ENCODE measurements at regions not wholly inside any gene's neighbourhood (a gene's known extent, or its start where the extent isn't known, plus 50 kb on each side); places are given as distances from the start of the nearest gene placed in this dataset.

- H3K4me3 ChIP-seq (ENCODE audit: low read length, poor library complexity, severe bottlenecking) = no peak overlapping the region
- no peak overlapping the region for H3K4me2 ChIP-seq (ENCODE audit: low read depth, low read length, poor library complexity, severe bottlenecking)
- H3K36me3 ChIP-seq (ENCODE audit: insufficient read depth, low read length) = no peaks in the 10 kb centered on the region
- H3K27me3 ChIP-seq (ENCODE audit: insufficient read depth, low read length, poor library complexity, severe bottlenecking) = no peaks in the 10 kb centered on the region
- no peaks in the 10 kb centered on the region for H4K20me1 ChIP-seq (ENCODE audit: insufficient read depth, low read length, poor library complexity, severe bottlenecking)
- H3K79me2 ChIP-seq (ENCODE audit: insufficient read depth, low read length) = no peaks in the 10 kb centered on the region
- TF ChIP-seq EZH2phosphoT487 (IDR thresholded peaks at IDR 0.05; ENCODE audit: borderline replicate concordance) = no peak
- no peak for TF ChIP-seq CTCF (conservative IDR thresholded peaks at IDR 0.05; ENCODE audit: low read length)
- H3K9ac ChIP-seq (ENCODE audit: low read depth, low read length, poor library complexity, severe bottlenecking) = no peak overlapping the region
- no peak overlapping the region for H2AFZ ChIP-seq (ENCODE audit: low read length)
- no peaks in the 10 kb centered on the region for H3K4me1 ChIP-seq (ENCODE audit: insufficient read depth, low read length, poor library complexity, severe bottlenecking)
- H3K9me3 ChIP-seq (ENCODE audit: insufficient read depth, low read depth, low read length) = no peaks in the 10 kb centered on the region
- H3F3A ChIP-seq (ENCODE audit: low read depth) = no peaks in the 10 kb centered on the region
- no peaks in the 10 kb centered on the region for H3K9me2 ChIP-seq (replicated peaks; ENCODE audit: low read depth, low read length)
These were observed 62.1 kb downstream of the CEBPB start for GRCh38 chr20:50252701-50253100.

DNA sequence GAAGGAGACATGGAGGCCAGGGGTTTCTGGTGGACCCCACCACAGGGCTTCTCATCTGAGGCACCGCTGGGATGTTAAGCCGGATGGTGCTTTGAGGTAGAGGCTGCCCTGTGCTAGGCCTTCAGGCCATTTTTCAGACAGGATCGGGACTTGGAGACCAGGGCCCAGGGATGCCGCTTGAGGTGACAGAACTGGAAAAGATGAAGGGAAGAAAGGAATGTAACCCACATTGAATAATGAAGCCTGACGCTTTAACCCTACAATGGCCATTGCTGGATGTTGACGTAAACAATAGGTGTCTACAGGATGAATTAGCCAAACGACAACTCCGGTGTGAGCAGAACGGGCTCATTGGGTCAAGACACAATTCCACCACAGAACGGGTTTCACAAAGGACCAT lies 62.5 kb downstream of the CEBPB start:
- H3K4me1 ChIP-seq (ENCODE audit: insufficient read depth, low read length, poor library complexity, severe bottlenecking) = no peaks in the 10 kb centered on the region
- H3K27me3 ChIP-seq (ENCODE audit: insufficient read depth, low read length, poor library complexity, severe bottlenecking) = no peaks in the 10 kb centered on the region
- no peaks in the 10 kb centered on the region for H3K9me3 ChIP-seq (ENCODE audit: insufficient read depth, low read depth, low read length)
- no peaks in the 10 kb centered on the region for H3K9me2 ChIP-seq (replicated peaks; ENCODE audit: low read depth, low read length)
- H2AFZ ChIP-seq (ENCODE audit: low read length) = no peak overlapping the region
- H3K9ac ChIP-seq (ENCODE audit: low read depth, low read length, poor library complexity, severe bottlenecking) = no peak overlapping the region
- H3K36me3 ChIP-seq (ENCODE audit: insufficient read depth, low read length) = no peaks in the 10 kb centered on the region
- H4K20me1 ChIP-seq (ENCODE audit: insufficient read depth, low read length, poor library complexity, severe bottlenecking) = no peaks in the 10 kb centered on the region
- no peak overlapping the region for H3K4me3 ChIP-seq (ENCODE audit: low read length, poor library complexity, severe bottlenecking)
- H3K4me2 ChIP-seq (ENCODE audit: low read depth, low read length, poor library complexity, severe bottlenecking) = no peak overlapping the region
- no peak for TF ChIP-seq CTCF (conservative IDR thresholded peaks at IDR 0.05; ENCODE audit: low read length)
- TF ChIP-seq EZH2phosphoT487 (IDR thresholded peaks at IDR 0.05; ENCODE audit: borderline replicate concordance) = no peak
- no peaks in the 10 kb centered on the region for H3K79me2 ChIP-seq (ENCODE audit: insufficient read depth, low read length)
- no peaks in the 10 kb centered on the region for H3F3A ChIP-seq (ENCODE audit: low read depth)

DNA sequence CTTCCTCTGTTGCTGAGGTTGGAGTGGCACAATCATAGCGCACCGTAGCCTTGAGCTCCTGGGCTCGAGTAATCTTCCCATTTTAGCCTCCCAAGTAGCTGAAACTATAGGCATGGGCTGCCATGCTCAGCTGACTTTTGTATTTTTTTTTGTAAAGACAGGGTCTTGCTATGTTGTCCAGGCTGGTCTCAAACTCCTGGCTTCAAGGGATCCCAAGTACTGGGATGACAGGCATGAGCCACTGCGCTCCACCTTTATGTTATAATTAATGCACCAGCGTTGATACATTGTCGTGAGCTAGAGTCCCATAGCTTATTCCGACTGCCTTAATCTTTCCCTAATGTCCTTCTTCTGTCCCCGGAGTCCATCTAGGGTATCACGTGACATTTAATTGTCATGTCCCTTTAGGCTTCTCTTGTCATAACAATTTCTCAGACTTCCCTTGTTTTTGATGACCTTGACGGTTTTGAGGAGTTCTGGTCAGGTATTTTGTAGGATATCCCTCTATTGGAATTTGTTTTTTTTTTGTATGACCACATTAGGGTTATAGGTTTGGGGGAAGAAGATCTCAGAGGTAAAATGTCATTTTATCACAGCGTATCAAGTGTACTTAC lies 63.9 kb downstream of the CEBPB start:
- H3K9ac ChIP-seq (ENCODE audit: low read depth, low read length, poor library complexity, severe bottlenecking) = no peak overlapping the region

More for the DNA sequence above, 63.9 kb downstream of the CEBPB start:
- Histone ChIP-seq H3F3A (ENCODE audit: low read depth) (no peaks in the 10 kb centered on the region), H3K9me2 (replicated peaks; ENCODE audit: low read depth, low read length) (no peaks in the 10 kb centered on the region), H3K27me3 (ENCODE audit: insufficient read depth, low read length, poor library complexity, severe bottlenecking) (no peaks in the 10 kb centered on the region), H3K9me3 (ENCODE audit: insufficient read depth, low read depth, low read length) (no peaks in the 10 kb centered on the region), H2AFZ (ENCODE audit: low read length) (no peak overlapping the region), H3K4me2 (ENCODE audit: low read depth, low read length, poor library complexity, severe bottlenecking) (no peak overlapping the region), H3K4me1 (ENCODE audit: insufficient read depth, low read length, poor library complexity, severe bottlenecking) (peaks cover 3% of the 10 kb centered on the region), H3K36me3 (ENCODE audit: insufficient read depth, low read length) (no peaks in the 10 kb centered on the region), H3K79me2 (ENCODE audit: insufficient read depth, low read length) (no peaks in the 10 kb centered on the region), H3K4me3 (ENCODE audit: low read length, poor library complexity, severe bottlenecking) (no peak overlapping the region), H4K20me1 (ENCODE audit: insufficient read depth, low read length, poor library complexity, severe bottlenecking) (no peaks in the 10 kb centered on the region)
- no peak for TF ChIP-seq CTCF (conservative IDR thresholded peaks at IDR 0.05; ENCODE audit: low read length)
- TF ChIP-seq EZH2phosphoT487 (IDR thresholded peaks at IDR 0.05; ENCODE audit: borderline replicate concordance) = no peak

All from Loucy (cell line).